DOHH2 (cell line): ENCODE measurements at regions not wholly inside any gene's neighbourhood (a gene's known extent, or its start where the extent isn't known, plus 50 kb on each side); places are given as distances from the start of the nearest gene placed in this dataset.

Source experiments
- H3F3A ChIP-seq: fragments of 200-600 bp; sonication (generic), shearing (Covaris generic); 2 replicates; pipeline ENCODE4 v1.6.0; 2016; ENCODE audit warnings: antibody characterized with exemption, mild to moderate bottlenecking; ENCODE audit not compliant: control insufficient read depth, insufficient read depth
- H3K27ac ChIP-seq: fragments of 200-600 bp; sonication (generic); 2 replicates; pipeline ENCODE4 v1.5.1; 2014; ENCODE audit warnings: low read depth, mild to moderate bottlenecking, low read length, moderate library complexity
- H3K27me3 ChIP-seq: fragments of 200-600 bp; sonication (generic); 2 replicates; pipeline ENCODE4 v1.6.1; 2014; ENCODE audit warnings: mild to moderate bottlenecking, low read length, mixed read lengths; ENCODE audit not compliant: control insufficient read depth
- H3K36me3 ChIP-seq: fragments of 200-600 bp; sonication (generic); 2 replicates; pipeline ENCODE4 v1.6.1; 2014; ENCODE audit warnings: mild to moderate bottlenecking, low read length, moderate library complexity, mixed read lengths; ENCODE audit not compliant: control insufficient read depth
- H3K4me1 ChIP-seq: fragments of 200-600 bp; sonication (generic); 2 replicates; pipeline ENCODE4 v1.6.1; 2014; ENCODE audit warnings: mild to moderate bottlenecking, low read length, mixed read lengths; ENCODE audit not compliant: control insufficient read depth
- H3K4me2 ChIP-seq: fragments of 200-600 bp; sonication (generic); 2 replicates; pipeline ENCODE4 v1.6.0; 2014; ENCODE audit warnings: mild to moderate bottlenecking, low read length, moderate library complexity
- H3K4me3 ChIP-seq: fragments of 200-600 bp; sonication (generic); 2 replicates; pipeline ENCODE4 v1.5.1; 2014; ENCODE audit warnings: mild to moderate bottlenecking, low read length, mixed read lengths
- H3K79me2 ChIP-seq: fragments of 200-600 bp; sonication (generic); 2 replicates; pipeline ENCODE4 v1.6.1; 2014; ENCODE audit warnings: mild to moderate bottlenecking, low read length, mixed read lengths; ENCODE audit not compliant: control insufficient read depth
- H3K9me2 ChIP-seq: fragments of 200-600 bp; sonication (generic); replicated peaks from 2 replicates; pipeline ENCODE4 v1.6.1; 2014; ENCODE audit warnings: mild to moderate bottlenecking, low read length, mixed read lengths; ENCODE audit not compliant: control insufficient read depth
- H3K9me3 ChIP-seq: fragments of 200-600 bp; sonication (generic); 2 replicates; pipeline ENCODE4 v1.6.1; 2014; ENCODE audit warnings: antibody characterized with exemption, low read length, mixed read lengths; ENCODE audit not compliant: control insufficient read depth, insufficient read depth
- H4K20me1 ChIP-seq: fragments of 200-600 bp; sonication (generic); 2 replicates; pipeline ENCODE4 v1.6.0; 2014; ENCODE audit warnings: low read depth, mild to moderate bottlenecking, antibody characterized with exemption, low read length, moderate library complexity; ENCODE audit not compliant: control insufficient read depth, insufficient read depth
- CTCF ChIP-seq: fragments of 200-600 bp; sonication (generic); IDR thresholded peaks from one replicate; pipeline ENCODE4 v1.5.1; 2014; ENCODE audit warnings: antibody characterized with exemption, mild to moderate bottlenecking, low read depth, low read length; ENCODE audit not compliant: poor library complexity, severe bottlenecking
- EZH2phosphoT487 ChIP-seq: fragments of 200-600 bp; sonication (generic); IDR thresholded peaks from 2 replicates; pipeline ENCODE4 v1.6.1; 2017; ENCODE audit warnings: borderline replicate concordance, mild to moderate bottlenecking, antibody characterized with exemption, low read length, moderate library complexity, mixed read lengths

DNA sequence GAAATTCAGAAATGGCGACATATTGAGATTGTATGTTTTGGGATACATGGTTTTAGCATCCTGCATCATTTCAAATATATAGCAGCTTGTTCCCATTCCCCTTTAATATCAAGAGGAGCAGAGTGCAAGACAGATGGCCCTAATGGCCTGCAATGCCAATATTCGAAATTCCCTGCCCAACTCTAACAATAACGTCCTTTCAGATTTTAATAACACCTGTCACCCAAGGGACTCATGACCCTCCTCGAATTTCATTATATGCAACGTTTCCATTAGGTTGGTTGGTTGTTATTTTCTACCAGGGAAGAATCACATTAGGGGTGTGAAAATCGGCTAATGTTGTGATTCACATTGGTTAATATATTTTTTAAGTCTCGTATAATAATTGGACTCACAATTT lies 170.0 kb downstream of the TNFSF13B start:
- Histone ChIP-seq H3K27ac (no peak overlapping the region), H3K36me3 (no peaks in the 10 kb centered on the region), H3K27me3 (no peaks in the 10 kb centered on the region), H3K9me2 (no peaks in the 10 kb centered on the region), H3K4me3 (no peak overlapping the region), H3F3A (no peaks in the 10 kb centered on the region), H3K9me3 (no peaks in the 10 kb centered on the region), H4K20me1 (no peaks in the 10 kb centered on the region), H3K4me1 (no peaks in the 10 kb centered on the region), H3K79me2 (no peaks in the 10 kb centered on the region), H3K4me2 (no peak overlapping the region)
- TF ChIP-seq CTCF, result no peak
- no peak for TF ChIP-seq EZH2phosphoT487

DNA sequence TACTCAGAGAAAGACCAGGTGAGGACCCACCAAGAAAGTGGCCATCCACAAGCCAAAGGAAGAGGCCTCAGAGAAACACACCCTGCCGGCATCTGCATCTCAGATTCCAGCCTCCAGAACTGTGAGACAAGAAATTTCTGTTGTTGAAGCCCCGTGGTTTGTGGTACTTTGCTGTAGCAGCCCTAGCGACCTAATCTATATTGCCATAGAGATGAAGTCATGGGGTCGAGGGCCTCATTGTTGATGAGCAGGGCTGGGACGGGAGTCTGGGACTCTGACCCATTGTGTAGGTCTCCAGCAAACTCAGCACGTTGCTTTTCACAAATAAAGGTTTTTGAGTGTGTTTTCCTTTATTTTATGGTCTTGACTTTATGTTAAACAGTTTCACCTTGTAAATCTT lies 174.9 kb downstream of the TNFSF13B start:
- Histone ChIP-seq H3K27ac (no peak overlapping the region), H3K9me2 (no peaks in the 10 kb centered on the region), H3K27me3 (no peaks in the 10 kb centered on the region), H4K20me1 (no peaks in the 10 kb centered on the region), H3K36me3 (no peaks in the 10 kb centered on the region), H3F3A (no peaks in the 10 kb centered on the region), H3K4me1 (no peaks in the 10 kb centered on the region), H3K79me2 (no peaks in the 10 kb centered on the region), H3K4me3 (no peak overlapping the region), H3K4me2 (no peak overlapping the region), H3K9me3 (no peaks in the 10 kb centered on the region)
- no peak for TF ChIP-seq EZH2phosphoT487
- no peak for TF ChIP-seq CTCF

- Histone ChIP-seq H3K27ac (no peak overlapping the region), H3K9me3 (no peaks in the 10 kb centered on the region), H3K9me2 (no peaks in the 10 kb centered on the region), H4K20me1 (no peaks in the 10 kb centered on the region), H3F3A (no peaks in the 10 kb centered on the region), H3K27me3 (no peaks in the 10 kb centered on the region), H3K4me3 (no peak overlapping the region), H3K36me3 (no peaks in the 10 kb centered on the region), H3K4me2 (no peak overlapping the region), H3K79me2 (no peaks in the 10 kb centered on the region), H3K4me1 (no peaks in the 10 kb centered on the region)
- TF ChIP-seq CTCF, result no peak
- no peak for TF ChIP-seq EZH2phosphoT487
These were observed 179.4 kb downstream of the TNFSF13B start for GRCh38 chr13:108448891-108449290.

DNA sequence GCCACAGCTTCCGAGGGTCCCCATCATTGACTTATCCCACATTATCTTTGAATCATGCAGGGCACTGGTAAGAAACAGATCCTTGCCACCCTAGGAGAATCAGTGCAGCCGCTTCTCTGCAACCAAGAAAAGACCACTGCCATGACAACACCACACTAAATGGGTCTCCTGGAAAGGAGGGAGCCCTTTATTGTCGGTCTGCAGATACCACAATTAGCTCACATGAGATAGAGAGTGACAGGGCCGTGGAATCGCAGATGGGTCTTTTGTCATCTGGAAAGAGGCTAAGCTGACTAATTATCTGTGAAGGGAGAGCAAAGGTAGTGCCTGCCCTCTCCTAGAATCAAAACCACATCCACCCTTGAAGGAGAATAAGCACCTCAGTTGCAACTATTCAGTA lies 178.3 kb upstream of the MYO16 start:
- Histone ChIP-seq H3K27ac (no peak overlapping the region), H3K9me2 (no peaks in the 10 kb centered on the region), H3K36me3 (no peaks in the 10 kb centered on the region), H4K20me1 (no peaks in the 10 kb centered on the region), H3K4me3 (no peak overlapping the region), H3K27me3 (no peaks in the 10 kb centered on the region), H3K4me2 (no peak overlapping the region), H3K9me3 (no peaks in the 10 kb centered on the region), H3F3A (no peaks in the 10 kb centered on the region), H3K79me2 (no peaks in the 10 kb centered on the region), H3K4me1 (no peaks in the 10 kb centered on the region)
- no peak for TF ChIP-seq CTCF
- TF ChIP-seq EZH2phosphoT487, result no peak
